ENCODE measurements at regions not wholly inside any gene's neighbourhood (a gene's known extent, or its start where the extent isn't known, plus 50 kb on each side); places are given as distances from the start of the nearest gene placed in this dataset.

- no peak for FAIRE-seq
- no peaks in the 10 kb centered on the region for H3K27me3 ChIP-seq (ENCODE audit: insufficient read depth, low read length)
- peaks cover 30% of the 10 kb centered on the region for H3K27me3 Mint-ChIP-seq (ENCODE audit: low read depth, unreplicated experiment)
- H3K79me2 ChIP-seq (ENCODE audit: insufficient read depth, low read length), result no peaks in the 10 kb centered on the region
- H4K20me1 ChIP-seq (ENCODE audit: insufficient read depth, low read length), result no peaks in the 10 kb centered on the region
- H3K36me3 Mint-ChIP-seq (ENCODE audit: low read depth, unreplicated experiment), result no peaks in the 10 kb centered on the region
- no peaks in the 10 kb centered on the region for H3K4me1 ChIP-seq (ENCODE audit: insufficient read depth, low read length)
- TF ChIP-seq EZH2 (IDR thresholded peaks at IDR 0.05; ENCODE audit: insufficient read depth, low read length), result no peak
- TF ChIP-seq CTCF (IDR thresholded peaks at IDR 0.05; ENCODE audit: insufficient read depth, low read depth, low read length), result no peak
- H3K9me3 Mint-ChIP-seq (ENCODE audit: unreplicated experiment), result peaks cover 4% of the 10 kb centered on the region
- H3K27ac Mint-ChIP-seq (ENCODE audit: unreplicated experiment), result no peak overlapping the region
- H3K9me3 ChIP-seq (ENCODE audit: insufficient read depth, low read depth, low read length), result peaks cover 3% of the 10 kb centered on the region
- no peak overlapping the region for H2AFZ ChIP-seq (ENCODE audit: low read depth, low read length)
- H3K9ac ChIP-seq (ENCODE audit: low read length), result no peak overlapping the region
- no peak overlapping the region for H3K27ac ChIP-seq (ENCODE audit: low read depth, low read length)
- H3K4me3 Mint-ChIP-seq (ENCODE audit: unreplicated experiment), result no peak overlapping the region
- no peaks in the 10 kb centered on the region for H3K36me3 ChIP-seq (ENCODE audit: insufficient read depth, low read length)
- no peak for DNase-seq (ENCODE audit: low read depth)
- no peak overlapping the region for H3K4me2 ChIP-seq (ENCODE audit: low read length)
- no peak overlapping the region for H3K4me3 ChIP-seq (ENCODE audit: insufficient read depth, low read depth, low read length)
- H3K4me1 Mint-ChIP-seq (ENCODE audit: low read depth, unreplicated experiment), result peaks cover under 1% of the 10 kb centered on the region
These were observed 193.9 kb downstream of the SMAD2 start for GRCh38 chr18:47736376-47737140.

- TF ChIP-seq EZH2 (IDR thresholded peaks at IDR 0.05; ENCODE audit: insufficient read depth, low read length) (no peak), CTCF (IDR thresholded peaks at IDR 0.05; ENCODE audit: insufficient read depth, low read depth, low read length) (no peak)
- Mint-ChIP-seq H3K4me1 (ENCODE audit: low read depth, unreplicated experiment) (peaks cover 13% of the 10 kb centered on the region), H3K9me3 (ENCODE audit: unreplicated experiment) (peaks cover 4% of the 10 kb centered on the region), H3K4me3 (ENCODE audit: unreplicated experiment) (no peak overlapping the region), H3K36me3 (ENCODE audit: low read depth, unreplicated experiment) (no peaks in the 10 kb centered on the region), H3K27me3 (ENCODE audit: low read depth, unreplicated experiment) (peaks cover 30% of the 10 kb centered on the region), H3K27ac (ENCODE audit: unreplicated experiment) (no peak overlapping the region)
- Histone ChIP-seq H3K9me3 (ENCODE audit: insufficient read depth, low read depth, low read length) (peaks cover 3% of the 10 kb centered on the region), H3K36me3 (ENCODE audit: insufficient read depth, low read length) (no peaks in the 10 kb centered on the region), H3K9ac (ENCODE audit: low read length) (no peak overlapping the region), H4K20me1 (ENCODE audit: insufficient read depth, low read length) (no peaks in the 10 kb centered on the region), H3K27me3 (ENCODE audit: insufficient read depth, low read length) (no peaks in the 10 kb centered on the region), H2AFZ (ENCODE audit: low read depth, low read length) (no peak overlapping the region), H3K79me2 (ENCODE audit: insufficient read depth, low read length) (no peaks in the 10 kb centered on the region), H3K4me2 (ENCODE audit: low read length) (no peak overlapping the region), H3K4me3 (ENCODE audit: insufficient read depth, low read depth, low read length) (no peak overlapping the region), H3K4me1 (ENCODE audit: insufficient read depth, low read length) (peaks cover 7% of the 10 kb centered on the region), H3K27ac (ENCODE audit: low read depth, low read length) (no peak overlapping the region)
- FAIRE-seq (no peak), DNase-seq (ENCODE audit: low read depth) (no peak)
These were observed 195.3 kb downstream of the SMAD2 start for GRCh38 chr18:47735041-47735702.

- FAIRE-seq (no peak), DNase-seq (ENCODE audit: low read depth) (no peak)
- Histone ChIP-seq H3K4me2 (ENCODE audit: low read length) (no peak overlapping the region), H3K9ac (ENCODE audit: low read length) (no peak overlapping the region), H2AFZ (ENCODE audit: low read depth, low read length) (no peak overlapping the region), H3K79me2 (ENCODE audit: insufficient read depth, low read length) (no peaks in the 10 kb centered on the region), H3K27ac (ENCODE audit: low read depth, low read length) (no peak overlapping the region), H3K36me3 (ENCODE audit: insufficient read depth, low read length) (no peaks in the 10 kb centered on the region), H3K27me3 (ENCODE audit: insufficient read depth, low read length) (peaks cover 4% of the 10 kb centered on the region), H3K4me3 (ENCODE audit: insufficient read depth, low read depth, low read length) (no peak overlapping the region), H3K9me3 (ENCODE audit: insufficient read depth, low read depth, low read length) (no peaks in the 10 kb centered on the region), H3K4me1 (ENCODE audit: insufficient read depth, low read length) (peaks cover 7% of the 10 kb centered on the region), H4K20me1 (ENCODE audit: insufficient read depth, low read length) (no peaks in the 10 kb centered on the region)
- TF ChIP-seq EZH2 (IDR thresholded peaks at IDR 0.05; ENCODE audit: insufficient read depth, low read length) (no peak), CTCF (IDR thresholded peaks at IDR 0.05; ENCODE audit: insufficient read depth, low read depth, low read length) (no peak)
- Mint-ChIP-seq H3K27ac (ENCODE audit: unreplicated experiment) (peak overlapping the region; percentile 49), H3K9me3 (ENCODE audit: unreplicated experiment) (no peaks in the 10 kb centered on the region), H3K27me3 (ENCODE audit: low read depth, unreplicated experiment) (peaks cover 33% of the 10 kb centered on the region), H3K4me3 (ENCODE audit: unreplicated experiment) (no peak overlapping the region), H3K4me1 (ENCODE audit: low read depth, unreplicated experiment) (peaks cover 21% of the 10 kb centered on the region), H3K36me3 (ENCODE audit: low read depth, unreplicated experiment) (peaks cover 3% of the 10 kb centered on the region)
These were observed 199.2 kb downstream of the SMAD2 start for GRCh38 chr18:47731276-47731675.

All from astrocyte (in vitro differentiated cells and primary cell).